Mesodermal cell (in vitro differentiated cells): ENCODE measurements at regions not wholly inside any gene's neighbourhood (a gene's known extent, or its start where the extent isn't known, plus 50 kb on each side); places are given as distances from the start of the nearest gene placed in this dataset.

Source experiments
- H3K27ac ChIP-seq: 2 replicates; pipeline ENCODE4 v1.7.0; 2013; ENCODE audit warnings: mild to moderate bottlenecking, low read depth, low read length, moderate library complexity; ENCODE audit not compliant: severe bottlenecking
- H3K36me3 ChIP-seq: 2 replicates; pipeline ENCODE4 v1.7.1; 2013; ENCODE audit warnings: mild to moderate bottlenecking, low read length, moderate library complexity; ENCODE audit not compliant: control insufficient read depth, insufficient read depth
- H3K4me1 ChIP-seq: one replicate; pipeline ENCODE4 v1.7.1; 2013; ENCODE audit warnings: mild to moderate bottlenecking, low read length; ENCODE audit not compliant: insufficient read depth, control insufficient read depth, poor library complexity, severe bottlenecking
- H3K4me3 ChIP-seq: 2 replicates; pipeline ENCODE4 v1.7.0; 2013; ENCODE audit warnings: low read length, control low read depth, mild to moderate bottlenecking; ENCODE audit not compliant: insufficient read depth, poor library complexity, severe bottlenecking; ENCODE audit errors: extremely low read depth
- H3K9me3 ChIP-seq: 2 replicates; pipeline ENCODE4 v1.7.1; 2013; ENCODE audit warnings: mild to moderate bottlenecking, low read length, moderate library complexity; ENCODE audit not compliant: control insufficient read depth
- WGBS, 2 experiments: methylation state at CpG; one replicate each; pipeline ENCODE4 v1.1.5; 2013; ENCODE audit warnings: missing lambda C conversion rate in 2 of 2; ENCODE audit not compliant: insufficient coverage in 2 of 2; 5-methylcytosine and 5-hydroxymethylcytosine counted together

DNA sequence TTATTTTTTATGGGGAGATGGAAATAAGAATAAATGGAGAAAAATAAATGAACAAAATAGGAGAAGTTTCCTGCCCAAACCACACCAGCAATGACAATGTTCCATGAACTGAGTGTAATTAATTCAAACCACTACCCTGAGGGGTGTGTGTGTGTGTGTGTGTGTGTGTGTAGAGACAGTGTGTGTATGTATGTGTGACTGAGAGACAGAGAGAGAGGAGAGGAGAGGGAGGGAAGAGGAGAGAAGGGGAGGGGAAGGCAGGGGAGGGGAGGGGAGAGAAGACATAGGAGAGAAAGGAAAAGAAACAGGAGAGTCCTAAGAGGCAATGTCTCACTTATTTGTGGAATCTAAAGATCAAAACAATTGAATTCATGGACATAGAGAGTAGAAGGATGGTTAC, 65.0 kb upstream of the POU2AF1 start:
- Histone ChIP-seq H3K27ac (no peak overlapping the region), H3K4me3 (no peak overlapping the region), H3K4me1 (no peaks in the 10 kb centered on the region), H3K36me3 (no peaks in the 10 kb centered on the region), H3K9me3 (no peaks in the 10 kb centered on the region)

DNA sequence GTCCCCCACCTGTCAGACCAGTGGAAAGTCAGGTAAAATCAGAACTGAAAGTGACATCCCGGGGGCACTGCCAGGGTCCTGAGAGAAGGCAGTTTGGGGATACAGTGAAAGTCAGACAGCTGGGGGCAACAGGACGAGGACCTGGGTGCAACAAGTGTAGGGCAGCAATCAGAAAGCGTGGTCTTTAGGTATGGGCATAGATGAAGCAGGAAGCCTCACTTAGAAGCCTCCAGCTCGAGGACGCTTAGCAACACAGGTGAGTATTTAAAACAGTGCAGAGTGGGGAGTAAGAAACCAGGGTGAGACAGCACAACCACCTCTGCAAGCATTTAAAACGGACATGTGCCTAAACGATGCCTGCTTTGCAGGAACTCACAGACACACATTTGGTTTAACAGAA, 64.6 kb upstream of the POU2AF1 start:
- WGBS, 2 experiments = 78 to 86% methylated on average over 4 to 7 of the region's 7 CpGs
- Histone ChIP-seq H3K27ac (no peak overlapping the region), H3K36me3 (no peaks in the 10 kb centered on the region), H3K9me3 (no peaks in the 10 kb centered on the region), H3K4me1 (no peaks in the 10 kb centered on the region), H3K4me3 (no peak overlapping the region)

DNA sequence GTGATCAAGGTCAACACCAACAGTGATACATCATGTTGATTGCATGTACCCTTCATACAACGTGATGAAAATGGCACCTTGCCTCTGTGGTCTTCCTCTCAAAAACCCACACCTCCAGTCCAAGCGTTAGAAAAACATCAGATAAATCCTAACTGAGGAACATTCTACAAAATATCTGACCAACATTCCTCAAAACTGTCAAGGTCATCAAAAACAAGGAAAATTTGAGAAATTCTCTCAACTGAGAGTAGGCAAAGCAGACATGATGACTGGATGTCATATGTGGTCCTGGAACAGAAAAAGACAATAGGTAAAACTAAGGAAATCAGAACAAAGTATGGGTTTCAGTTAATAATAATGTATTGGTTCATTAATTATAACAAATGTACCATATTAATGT, 64.0 kb upstream of the POU2AF1 start:
- Histone ChIP-seq H3K27ac (no peak overlapping the region), H3K4me3 (no peak overlapping the region), H3K9me3 (no peaks in the 10 kb centered on the region), H3K36me3 (no peaks in the 10 kb centered on the region), H3K4me1 (no peaks in the 10 kb centered on the region)
- WGBS, 2 experiments = 85 to 100% methylated on average over 1 to 2 of the region's 2 CpGs

DNA sequence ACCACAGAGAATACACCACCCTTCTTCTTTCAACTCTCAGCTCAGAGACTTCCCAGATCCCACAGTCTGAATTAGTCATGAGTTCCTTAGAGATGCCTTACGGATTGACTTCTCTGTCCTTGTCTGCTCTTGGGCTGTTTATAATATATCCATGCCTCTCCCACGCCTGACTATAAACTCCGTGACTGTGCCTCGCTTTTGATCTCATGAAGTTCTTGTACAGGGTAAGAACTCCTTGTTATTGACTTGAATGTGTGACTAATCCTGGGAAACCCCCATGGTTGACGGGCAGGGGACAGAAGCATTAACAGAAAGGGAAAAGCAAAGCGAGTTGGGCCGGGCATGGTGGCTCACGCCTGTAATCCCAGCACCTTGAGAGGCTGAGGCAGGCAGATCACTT, 62.4 kb upstream of the POU2AF1 start:
- WGBS, 2 experiments = 85 to 90% methylated on average over 6 to 7 of the region's 8 CpGs
- no peaks in the 10 kb centered on the region for H3K9me3 ChIP-seq
- no peaks in the 10 kb centered on the region for H3K36me3 ChIP-seq
- peak overlapping the region; percentile 25 for H3K27ac ChIP-seq
- no peak overlapping the region for H3K4me3 ChIP-seq
- no peaks in the 10 kb centered on the region for H3K4me1 ChIP-seq

DNA sequence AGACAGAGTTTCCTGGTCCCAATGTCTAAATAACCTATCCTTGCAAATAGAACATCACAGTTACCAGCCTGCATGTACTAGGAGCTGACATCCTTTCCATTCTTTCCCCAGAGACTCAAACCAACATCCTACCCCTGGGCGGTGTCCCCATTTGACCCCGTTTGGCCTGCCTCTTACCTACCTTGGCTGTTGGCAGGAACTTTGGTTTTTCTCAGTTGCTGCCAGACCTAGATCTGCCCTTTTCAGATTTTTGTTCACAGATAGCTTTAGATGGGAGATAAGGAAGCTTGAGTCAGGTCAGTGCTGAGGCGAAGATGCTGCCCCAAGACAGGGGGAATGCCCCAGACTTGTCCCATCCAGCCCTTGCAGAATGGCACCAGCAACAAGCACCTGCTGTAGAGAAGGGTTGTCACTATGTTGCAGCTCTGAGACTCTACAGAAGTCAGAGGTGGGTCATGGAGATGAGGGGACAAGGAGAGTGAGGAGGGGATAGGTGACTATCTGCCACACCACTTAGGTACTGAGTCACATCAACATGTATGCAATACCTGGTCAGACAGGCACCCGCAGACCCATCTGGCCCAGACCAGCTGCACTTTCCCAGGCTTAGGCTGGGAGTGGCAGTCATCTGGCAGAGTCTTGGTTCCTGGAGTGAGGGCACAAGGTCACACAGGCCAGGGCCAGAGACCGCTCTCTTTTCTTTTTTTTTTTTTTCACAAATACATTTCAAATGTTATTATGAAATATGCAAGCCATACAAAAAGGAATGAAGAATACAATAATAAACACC, 61.5 kb upstream of the POU2AF1 start:
- no peak overlapping the region for H3K4me3 ChIP-seq
- WGBS, 2 experiments = 94 to 96% methylated on average over 3 of the region's 5 CpGs
- H3K4me1 ChIP-seq = no peaks in the 10 kb centered on the region
- no peaks in the 10 kb centered on the region for H3K9me3 ChIP-seq
- peak overlapping the region; percentile 25 for H3K27ac ChIP-seq
- H3K36me3 ChIP-seq = no peaks in the 10 kb centered on the region

DNA sequence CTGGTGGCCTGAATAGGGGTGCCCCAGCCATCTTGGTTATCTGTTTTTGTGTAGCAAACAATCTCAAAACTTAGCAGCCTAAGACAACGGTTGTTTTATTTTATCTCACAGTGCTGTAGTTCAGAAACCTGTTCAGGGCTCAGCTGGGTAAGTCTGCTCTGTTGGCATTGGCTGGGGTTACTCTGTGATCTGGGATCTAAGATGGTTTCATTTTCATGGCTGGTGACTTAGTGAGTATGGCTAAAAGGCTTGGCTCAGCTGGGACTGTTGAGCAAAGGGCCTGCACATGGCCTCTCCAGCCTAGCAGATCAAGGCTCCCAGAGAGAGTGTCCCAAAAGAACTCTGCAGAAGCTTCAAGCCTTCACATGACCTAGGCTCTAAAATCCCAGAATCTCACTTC, 60.8 kb upstream of the POU2AF1 start:
- 100% methylated on average over 1 of the region's 1 CpG; no CpG with 5 or more reads in 1 of the 2 experiments for WGBS, 2 experiments
- Histone ChIP-seq H3K36me3 (no peaks in the 10 kb centered on the region), H3K4me3 (no peak overlapping the region)

DNA sequence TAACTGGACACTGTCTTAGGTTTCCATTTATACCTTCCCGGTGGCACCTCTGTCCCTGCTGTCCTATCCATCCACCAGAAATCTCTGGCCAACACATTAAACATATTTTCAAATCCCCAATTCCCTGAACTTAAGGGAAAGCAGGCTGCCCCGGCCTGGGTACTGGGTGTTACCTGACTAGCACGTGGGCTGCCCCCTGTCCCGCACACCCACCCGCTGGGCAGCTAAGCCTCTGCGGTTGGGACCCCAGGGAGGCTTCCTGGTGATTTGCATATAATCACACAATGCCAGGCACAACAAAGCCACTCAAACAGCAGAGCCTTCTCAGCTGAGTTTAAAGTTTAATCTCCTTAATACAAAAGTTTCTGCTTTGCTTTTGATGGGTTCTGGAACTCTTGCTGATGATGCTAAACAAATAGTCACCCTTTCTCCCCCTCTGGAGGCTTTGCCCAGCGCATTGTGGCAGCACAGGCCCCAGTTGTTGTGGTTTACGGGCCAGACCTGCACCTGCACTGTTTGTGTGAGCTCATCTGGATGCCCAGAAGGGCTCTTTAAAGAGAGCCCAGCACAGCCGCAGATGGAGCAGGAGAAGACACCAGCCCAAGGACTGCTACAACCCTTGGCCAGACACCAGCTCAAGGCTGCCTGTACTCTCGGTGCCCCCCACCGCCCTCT, 59.9 kb upstream of the POU2AF1 start:
- Histone ChIP-seq H3K4me3 (no peak overlapping the region), H3K27ac (no peak overlapping the region), H3K4me1 (no peaks in the 10 kb centered on the region), H3K36me3 (no peaks in the 10 kb centered on the region), H3K9me3 (no peaks in the 10 kb centered on the region)
- WGBS, 2 experiments = 80 to 84% methylated on average over 7 to 8 of the region's 11 CpGs

More for the DNA sequence above, 60.8 kb upstream of the POU2AF1 start:
- Histone ChIP-seq H3K4me1 (no peaks in the 10 kb centered on the region), H3K9me3 (no peaks in the 10 kb centered on the region), H3K27ac (no peak overlapping the region)

DNA sequence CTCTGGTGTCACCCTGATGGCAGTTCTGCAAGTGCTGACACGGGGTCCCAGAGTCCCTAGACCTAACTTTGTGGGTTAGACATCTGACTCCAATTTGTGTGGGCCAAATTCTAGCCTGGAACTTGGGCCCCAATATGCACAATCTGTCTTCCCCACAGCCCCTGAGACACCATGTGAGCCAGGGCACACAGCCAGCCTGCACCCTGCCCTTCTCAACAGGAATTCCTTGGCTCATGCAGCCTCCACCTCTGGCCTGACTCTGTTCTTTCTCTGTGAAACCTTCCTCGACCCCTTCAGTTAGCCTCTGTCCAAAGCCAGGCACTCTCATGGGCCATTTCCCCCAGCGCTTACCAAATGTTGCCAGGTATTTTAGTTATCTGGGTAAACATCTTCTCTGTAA, 59.1 kb upstream of the POU2AF1 start:
- H3K4me3 ChIP-seq = no peak overlapping the region
- H3K4me1 ChIP-seq = no peaks in the 10 kb centered on the region
- no peaks in the 10 kb centered on the region for H3K36me3 ChIP-seq
- H3K27ac ChIP-seq = no peak overlapping the region
- 67 to 100% methylated on average over 1 to 2 of the region's 3 CpGs for WGBS, 2 experiments
- no peaks in the 10 kb centered on the region for H3K9me3 ChIP-seq

DNA sequence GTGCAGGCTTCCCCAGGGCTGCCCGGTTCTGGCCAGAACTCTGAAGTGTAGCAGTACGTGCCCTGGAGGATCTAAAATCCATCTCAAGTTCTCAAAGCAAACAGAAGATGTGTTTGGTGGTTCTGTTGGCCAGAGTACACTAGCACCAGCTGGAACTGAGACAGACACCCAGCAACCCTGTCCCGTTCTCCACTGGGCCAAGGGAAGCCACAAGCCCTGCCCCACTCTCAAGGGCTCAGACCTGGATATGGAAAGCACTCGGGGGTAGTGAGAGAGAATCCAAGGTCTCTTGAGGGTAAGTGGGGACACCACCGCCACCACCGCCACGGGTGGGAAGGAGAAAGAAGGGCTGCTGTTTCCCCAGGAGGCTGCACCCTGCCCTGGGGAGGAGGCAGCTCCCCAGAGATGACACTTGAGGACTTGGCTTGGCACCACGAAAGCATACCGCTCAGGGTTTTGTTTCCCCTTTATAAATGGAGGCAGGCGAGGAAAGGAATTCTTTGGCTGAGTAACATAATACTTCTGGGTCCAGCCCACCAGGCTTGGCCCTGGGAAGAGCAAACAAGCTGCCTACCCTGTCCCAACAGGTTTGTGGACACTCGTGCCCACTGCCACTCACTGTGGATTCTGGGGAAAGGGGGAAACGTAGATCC, 56.1 kb upstream of the POU2AF1 start:
- H3K27ac ChIP-seq = no peak overlapping the region
- 89 to 90% methylated on average over 5 to 6 of the region's 12 CpGs for WGBS, 2 experiments
- H3K36me3 ChIP-seq = no peaks in the 10 kb centered on the region
- no peaks in the 10 kb centered on the region for H3K4me1 ChIP-seq
- H3K9me3 ChIP-seq = no peaks in the 10 kb centered on the region
- H3K4me3 ChIP-seq = no peak overlapping the region

DNA sequence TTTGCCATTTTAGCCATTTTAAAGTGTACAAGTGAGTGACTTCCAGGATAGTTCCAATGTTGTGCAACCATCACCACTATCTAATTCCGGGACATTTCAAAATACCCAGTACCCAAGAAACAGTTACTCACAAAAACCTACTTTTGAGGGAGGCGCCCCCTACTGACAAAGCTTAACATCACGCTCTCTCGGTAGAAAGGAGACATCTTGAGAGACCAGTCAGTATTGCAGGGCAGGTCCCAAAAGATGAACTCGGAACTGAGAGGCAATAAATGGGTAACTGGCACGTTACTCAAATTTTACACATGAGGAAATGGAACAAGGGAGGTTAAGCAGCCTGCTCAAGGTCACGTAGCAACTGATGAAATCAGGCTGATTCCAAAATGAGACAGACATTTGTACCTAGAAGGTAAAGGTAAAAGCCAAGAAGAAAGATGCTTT, 50.0 kb upstream of the POU2AF1 start:
- no peaks in the 10 kb centered on the region for H3K4me1 ChIP-seq
- no peaks in the 10 kb centered on the region for H3K9me3 ChIP-seq
- 64% methylated on average over 5 of the region's 7 CpGs for WGBS, 2 experiments

More for the DNA sequence above, 50.0 kb upstream of the POU2AF1 start:
- no peak overlapping the region for H3K4me3 ChIP-seq
- no peaks in the 10 kb centered on the region for H3K36me3 ChIP-seq
- no peak overlapping the region for H3K27ac ChIP-seq
